NCI-H82 treated with DMSO at 0.1 percent for 48 hours (cell line): ENCODE measurements at regions not wholly inside any gene's neighbourhood (a gene's known extent, or its start where the extent isn't known, plus 50 kb on each side); places are given as distances from the start of the nearest gene placed in this dataset.
"Not testable (repeated sequence)": the region's sequence is repeated elsewhere in the genome, so short reads cannot be mapped to it uniquely, and the experiment has no call there.

ENCODE experiments used
- DNase-seq: peaks from one replicate; lab custom pipeline; 2025; ENCODE audit not compliant: unreplicated experiment; lab: John Stamatoyannopoulos, UW

GRCh38 chr5:40453689-40454088 is 226.0 kb upstream of the PTGER4 start:
- DNase-seq = peak; percentile 3

- DNase-seq = no peak
These were observed 226.7 kb upstream of the PTGER4 start for GRCh38 chr5:40452874-40453624.

DNA sequence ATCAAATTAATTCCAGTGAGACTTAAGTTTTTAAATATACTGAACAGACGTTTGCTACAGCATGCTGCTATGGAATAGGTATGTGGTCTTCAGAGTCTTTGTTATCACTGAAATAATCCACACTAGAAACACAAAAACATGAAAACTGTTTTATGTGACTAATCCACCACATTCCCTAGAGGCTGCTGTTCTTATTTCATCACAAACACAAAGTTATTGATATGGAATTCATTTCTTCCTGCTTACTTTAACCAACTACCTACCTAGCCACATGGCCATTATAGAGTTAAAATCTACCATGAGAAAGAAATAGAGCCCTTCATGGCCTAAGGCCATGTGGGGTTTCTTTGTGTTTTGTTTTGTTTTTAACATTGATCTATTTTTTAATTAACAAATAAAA is 232.3 kb upstream of the PTGER4 start:
- DNase-seq = no peak

DNA sequence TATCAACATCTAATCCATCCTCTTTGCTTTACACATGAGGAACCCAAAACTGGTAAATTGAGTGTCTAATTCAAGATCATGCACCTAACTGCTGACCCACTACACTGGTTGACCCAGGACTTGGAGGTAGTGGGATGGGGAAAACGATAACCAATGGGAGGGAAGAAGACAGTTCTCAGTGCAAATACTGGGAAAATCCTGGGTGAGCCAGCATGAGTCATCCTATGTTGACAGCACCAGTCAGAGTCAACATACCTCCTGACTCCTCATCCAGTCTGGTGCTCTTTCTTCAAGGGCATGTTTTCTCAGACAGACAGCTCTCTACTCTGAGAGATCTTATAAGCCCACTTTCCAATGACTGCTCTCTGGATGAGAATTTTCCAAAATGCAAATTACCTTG is 232.8 kb upstream of the PTGER4 start:
- DNase-seq = no peak

- DNase-seq = no peak
These were observed 237.4 kb upstream of the PTGER4 start for GRCh38 chr5:40442346-40442745.

DNA sequence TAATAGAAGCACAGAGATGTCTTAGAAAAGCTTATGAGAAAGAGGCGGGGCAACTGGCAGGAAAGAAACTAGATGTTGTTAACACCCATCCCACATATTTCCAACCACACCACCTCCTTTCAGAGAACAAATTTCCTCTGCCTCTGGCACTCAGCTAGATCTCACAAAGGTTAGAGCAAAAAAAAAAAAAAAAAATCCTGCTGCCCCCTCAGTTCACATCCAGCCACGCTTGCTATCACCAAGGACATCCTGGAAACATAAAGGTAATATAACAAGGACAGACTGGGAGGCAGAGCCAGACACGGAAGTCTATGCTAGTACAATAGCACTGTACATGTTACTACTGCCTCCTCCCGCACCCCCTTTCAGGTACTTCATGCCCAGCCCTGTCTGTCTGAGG is 238.0 kb upstream of the PTGER4 start:
- no peak for DNase-seq

DNA sequence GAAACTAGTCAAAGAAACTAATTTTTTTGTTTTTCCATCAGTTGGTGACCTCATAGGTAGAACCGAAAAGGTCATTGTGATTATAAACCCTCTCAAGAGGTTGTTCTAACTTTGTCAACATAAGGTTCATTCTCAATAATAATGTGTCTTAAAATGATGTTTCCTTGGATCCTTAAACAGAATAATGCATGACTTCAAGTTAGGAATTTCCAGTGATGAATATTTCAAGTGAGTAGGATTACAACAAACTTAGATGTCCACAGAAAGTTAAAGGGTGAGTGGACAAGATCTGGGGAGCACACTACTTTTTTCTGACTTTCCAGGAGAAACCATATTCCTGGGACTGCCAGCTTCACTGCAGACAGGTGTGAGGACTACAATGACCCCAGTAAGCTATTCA is 239.0 kb upstream of the PTGER4 start:
- no peak for DNase-seq

DNA sequence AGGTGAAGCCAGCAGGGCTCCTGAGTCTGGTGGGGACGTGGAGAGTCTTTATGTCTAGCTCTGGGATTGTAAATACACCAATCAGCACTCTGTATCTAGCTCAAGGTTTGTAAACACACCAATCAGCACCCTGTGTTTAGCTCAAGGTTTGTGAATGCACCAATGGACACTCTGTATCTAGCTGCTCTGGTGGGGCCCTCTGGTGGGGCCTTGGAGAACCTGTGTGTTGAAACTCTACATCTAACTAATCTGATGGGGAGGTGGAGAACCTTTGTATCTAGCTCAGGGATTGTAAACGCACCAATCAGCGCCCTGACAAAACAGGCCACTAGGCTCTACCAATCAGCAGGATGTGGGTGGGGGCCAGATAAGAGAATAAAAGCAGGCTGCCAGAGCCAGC is 240.6 kb upstream of the PTGER4 start:
- DNase-seq = not testable (repeated sequence)

DNA sequence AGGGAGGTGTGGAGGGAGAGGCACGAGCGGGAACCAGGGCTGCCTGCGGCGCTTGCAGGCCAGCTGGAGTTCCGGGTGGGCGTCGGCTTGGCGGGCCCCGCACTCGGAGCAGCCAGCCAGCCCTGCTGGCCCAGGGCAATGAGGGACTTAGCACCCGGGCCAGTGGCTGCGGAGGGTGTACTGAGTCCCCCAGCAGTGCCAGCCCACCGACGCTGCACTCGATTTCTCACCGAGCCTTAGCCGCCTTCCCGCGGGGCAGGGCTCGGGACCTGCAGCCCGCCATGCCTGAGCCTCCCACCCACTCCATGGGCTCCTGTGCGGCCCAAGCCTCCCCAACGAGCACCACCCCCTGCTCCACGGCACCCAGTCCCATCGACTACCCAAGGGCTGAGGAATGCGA is 241.1 kb upstream of the PTGER4 start:
- DNase-seq = not testable (repeated sequence)

DNA sequence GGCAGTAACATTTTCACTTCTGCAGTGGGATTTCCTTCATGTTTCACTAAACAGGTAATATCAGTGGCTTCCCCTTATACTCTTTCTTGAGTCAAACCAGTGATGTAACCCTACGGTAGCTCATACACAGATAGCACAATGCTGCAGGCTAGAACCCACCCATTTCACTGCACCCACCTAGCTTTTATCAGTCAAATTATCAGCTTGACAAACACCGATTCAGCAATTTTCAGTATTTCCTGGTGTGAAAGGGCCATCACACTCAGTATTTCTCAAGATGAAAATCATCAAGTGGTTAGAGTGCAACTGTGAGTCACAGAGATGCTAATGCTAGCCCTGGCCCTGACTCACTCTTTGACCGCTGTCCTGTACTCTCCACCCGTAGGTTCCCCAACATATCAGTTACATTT is 242.3 kb upstream of the PTGER4 start:
- DNase-seq = no peak

DNA sequence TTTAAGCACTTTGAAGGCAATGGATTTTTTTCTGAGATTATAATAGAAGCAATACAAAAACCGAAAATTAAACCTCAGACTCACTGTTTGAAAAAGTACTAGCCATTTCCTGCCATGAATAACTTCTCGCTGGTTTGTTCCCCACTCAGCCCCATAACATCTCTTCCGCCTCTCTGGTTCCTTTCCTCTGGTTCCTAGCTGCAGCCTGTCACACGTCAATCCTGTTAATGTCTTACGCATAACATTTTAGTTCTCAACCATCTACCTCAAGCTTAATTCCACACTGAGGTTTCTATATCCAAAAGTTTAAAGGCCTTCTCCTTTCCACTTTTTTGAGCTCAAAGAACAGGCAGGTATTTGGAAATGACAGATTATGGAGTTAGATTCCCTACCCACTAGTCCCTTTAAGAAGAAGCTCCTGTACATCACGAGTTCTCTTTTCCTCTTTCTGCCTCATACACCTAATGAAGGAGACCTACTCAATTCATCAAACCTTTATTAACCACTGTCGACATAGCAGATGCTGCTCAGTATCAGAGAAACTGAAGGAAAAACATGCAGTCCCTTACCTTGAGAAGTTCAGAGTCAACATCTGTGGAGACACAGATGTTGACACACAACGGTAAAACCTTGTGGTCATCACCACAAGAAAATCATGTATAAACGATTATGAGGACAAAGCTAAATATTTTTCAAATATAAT is 243.0 kb upstream of the PTGER4 start:
- no peak for DNase-seq

DNA sequence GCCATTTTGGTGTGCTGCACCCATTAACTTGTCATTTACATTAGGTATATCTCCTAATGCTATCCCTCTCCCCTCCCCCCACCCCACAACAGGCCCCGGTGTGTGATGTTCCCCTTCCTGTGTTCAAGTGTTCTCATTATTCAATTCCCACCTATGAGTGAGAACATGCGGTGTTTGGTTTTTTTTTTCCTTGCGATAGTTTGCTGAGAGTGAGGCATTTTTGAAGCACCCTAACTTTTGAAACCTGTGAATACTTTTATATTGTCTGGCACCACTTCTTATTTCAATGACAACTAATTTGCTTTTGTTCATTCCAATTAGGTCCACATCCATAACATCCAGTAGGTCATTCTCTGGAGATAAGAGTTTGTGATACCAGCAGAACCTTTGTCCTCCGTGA is 244.0 kb upstream of the PTGER4 start:
- DNase-seq = not testable (repeated sequence)

GRCh38 chr5:40432836-40433235 is 246.9 kb upstream of the PTGER4 start:
- no peak for DNase-seq

DNA sequence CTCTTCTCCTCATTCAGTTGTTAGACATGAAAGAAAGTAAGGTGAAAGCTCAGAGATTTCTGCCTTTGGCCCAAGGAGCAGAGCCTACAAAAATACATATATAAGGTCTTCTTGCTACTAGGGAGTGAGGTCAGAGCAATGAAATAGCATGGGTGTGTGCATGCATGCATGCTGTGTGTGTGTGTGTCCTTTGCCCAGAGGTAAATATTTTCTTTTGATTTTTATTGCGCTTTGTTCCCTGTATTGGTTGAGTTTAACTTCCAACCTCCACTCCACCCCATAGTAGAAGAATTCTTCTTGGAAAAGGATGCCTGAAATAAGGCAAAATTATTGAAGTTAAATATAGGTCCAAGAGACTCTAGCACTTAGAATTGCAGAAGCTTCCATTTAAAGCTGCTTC is 248.0 kb upstream of the PTGER4 start:
- no peak for DNase-seq

- DNase-seq = no peak
These were observed 249.5 kb upstream of the PTGER4 start for GRCh38 chr5:40430101-40430710.

DNA sequence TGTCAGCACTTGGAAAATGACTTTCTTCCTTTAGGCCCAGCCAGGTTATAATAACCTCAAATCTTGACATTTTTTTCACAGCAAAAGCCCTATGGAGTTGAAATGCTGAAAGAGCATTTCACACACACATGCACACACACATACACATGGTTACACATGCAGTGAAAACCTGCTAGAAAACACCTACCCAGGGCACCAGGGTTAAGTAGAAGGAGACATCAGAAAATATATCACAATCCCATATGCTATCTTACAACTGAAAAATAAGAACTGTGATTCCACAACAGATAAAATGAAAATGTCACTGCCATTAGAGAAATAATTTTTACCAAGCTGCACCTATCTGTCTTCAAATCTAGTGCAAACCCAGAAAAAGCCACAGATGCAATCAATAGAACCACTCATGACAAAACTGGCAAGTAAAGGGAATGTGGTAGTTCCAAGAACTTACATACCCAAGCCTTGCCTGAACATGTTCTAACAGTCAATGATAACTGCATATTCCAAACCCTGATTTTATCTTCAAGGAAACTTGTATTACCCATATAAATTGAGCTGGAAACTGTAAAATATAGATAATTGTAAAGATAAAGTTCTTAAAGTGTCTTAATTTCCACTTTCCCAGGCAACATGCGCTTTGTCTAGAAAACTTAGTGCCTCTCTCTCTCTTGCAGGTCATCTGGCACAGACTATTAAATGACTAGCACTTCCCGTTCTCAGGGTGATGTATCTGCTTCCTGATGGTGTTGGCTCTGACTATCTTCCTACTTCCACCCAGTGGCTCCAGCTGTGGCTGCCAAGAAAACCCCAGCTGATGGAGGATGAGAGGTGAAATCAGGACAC is 250.2 kb upstream of the PTGER4 start:
- DNase-seq = no peak

- no peak for DNase-seq
These were observed 250.9 kb upstream of the PTGER4 start for GRCh38 chr5:40428815-40429214.

GRCh38 chr5:40428126-40428525 is 251.6 kb upstream of the PTGER4 start:
- DNase-seq = no peak

- not testable (repeated sequence) for DNase-seq
These were observed 262.5 kb upstream of the PTGER4 start for GRCh38 chr5:40417046-40417810.

DNA sequence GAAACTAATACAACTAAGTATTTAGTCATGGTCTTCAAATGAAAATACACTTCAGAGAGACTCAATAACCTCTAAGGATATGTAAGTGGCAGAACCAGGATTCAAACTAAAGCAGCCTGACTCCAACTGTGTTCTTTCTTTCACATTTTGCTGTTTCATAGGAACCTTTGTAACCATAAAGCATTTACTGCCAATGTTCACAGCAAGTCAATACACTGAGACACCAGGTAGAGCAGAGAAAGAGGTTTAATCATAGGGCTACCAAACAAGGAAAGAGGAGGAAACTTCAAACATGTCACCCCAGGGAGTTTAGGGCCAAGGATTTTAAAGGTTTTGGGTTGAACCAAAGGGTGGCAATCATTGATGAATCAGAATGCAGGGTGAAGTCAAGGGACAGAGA is 263.1 kb upstream of the PTGER4 start:
- no peak for DNase-seq

- no peak for DNase-seq
These were observed 263.6 kb upstream of the PTGER4 start for GRCh38 chr5:40416098-40416497.
